Thyroid gland (tissue), 4 donors: ENCODE measurements at regions not wholly inside any gene's neighbourhood (a gene's known extent, or its start where the extent isn't known, plus 50 kb on each side); places are given as distances from the start of the nearest gene placed in this dataset.

ENCODE experiments used
- CTCF ChIP-seq, 6 experiments: fragments of 200-600 bp in 3 of 6; fragments of 450-650 bp in 3 of 6; sonication (generic) in 3 of 6; IDR thresholded peaks; one replicate each; pipeline ENCODE4 v1.5.1; 2016 to 2019; ENCODE audit warnings: antibody characterized with exemption in 6 of 6, mild to moderate bottlenecking in 2 of 6, inconsistent platforms in 1 of 6, moderate library complexity in 1 of 6
- POLR2A ChIP-seq, 2 donors: fragments of 450-650 bp; IDR thresholded peaks; one replicate each; pipeline ENCODE4 v1.6.1; 2017; ENCODE audit warnings: antibody characterized with exemption in 2 of 2, mild to moderate bottlenecking in 2 of 2, moderate library complexity in 1 of 2

DNA sequence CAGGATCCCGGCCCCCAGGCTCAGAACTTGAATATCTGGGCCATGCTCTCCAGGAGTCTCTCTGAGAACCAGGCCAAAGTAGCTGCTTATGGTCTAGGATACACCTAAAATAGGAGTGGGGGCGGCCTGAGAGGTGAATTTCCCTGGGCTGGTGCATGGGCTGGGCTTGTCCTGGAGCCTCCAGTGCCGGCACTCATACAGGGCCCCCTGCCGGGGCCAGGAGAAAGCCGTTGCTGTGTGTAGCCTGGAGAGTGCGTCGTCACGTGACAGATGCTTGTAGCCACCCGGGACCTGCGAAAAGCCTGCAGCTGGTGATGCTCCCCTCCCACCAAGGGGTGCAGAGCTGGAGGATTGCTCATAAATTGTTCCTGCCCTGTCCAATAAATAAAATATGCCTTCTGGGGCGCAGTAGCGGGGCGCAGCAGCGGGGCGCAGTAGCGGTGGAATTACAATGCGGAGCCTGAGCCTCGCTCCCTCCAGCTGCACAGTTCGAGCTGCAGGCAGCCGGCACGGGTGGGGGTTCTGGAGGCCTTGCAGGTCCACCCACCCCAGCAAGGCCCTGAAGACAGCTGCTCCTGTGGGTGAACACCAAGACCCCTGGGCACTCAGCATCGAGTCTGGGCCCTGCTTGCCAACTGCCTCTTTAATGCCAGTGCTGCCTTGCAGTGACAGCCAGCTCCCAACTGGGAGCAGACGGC lies 289.9 kb downstream of the NDUFA10 start:
- no peak for TF ChIP-seq CTCF (IDR thresholded peaks at IDR 0.05)
- no peak for TF ChIP-seq POLR2A (IDR thresholded peaks at IDR 0.05)
